Neural cell (in vitro differentiated cells): ENCODE measurements at regions not wholly inside any gene's neighbourhood (a gene's known extent, or its start where the extent isn't known, plus 50 kb on each side); places are given as distances from the start of the nearest gene placed in this dataset.

Experiments used
- CTCF ChIP-seq: fragments of 450-650 bp; IDR thresholded peaks from 2 replicates; pipeline ENCODE4 v1.5.1; 2014; ENCODE audit warnings: antibody characterized with exemption, mild to moderate bottlenecking, moderate library complexity; ENCODE audit not compliant: poor library complexity, severe bottlenecking
- EP300 ChIP-seq: fragments of 450-650 bp; conservative IDR thresholded peaks from 2 replicates; pipeline ENCODE4 v1.6.1; 2014; ENCODE audit warnings: antibody characterized with exemption, mild to moderate bottlenecking, moderate library complexity; ENCODE audit not compliant: poor library complexity, severe bottlenecking
- EZH2 ChIP-seq: fragments of 200-600, 300-800 bp; shearing (Covaris generic), sonication (generic); IDR thresholded peaks from 2 replicates; pipeline ENCODE4 v1.6.1; 2014; ENCODE audit warnings: antibody characterized with exemption, low read length, borderline replicate concordance, mild to moderate bottlenecking; ENCODE audit not compliant: insufficient read depth, poor library complexity, severe bottlenecking
- MXI1 ChIP-seq: fragments of 450-650 bp; conservative IDR thresholded peaks from 2 replicates; pipeline ENCODE4 v1.6.1; 2014; ENCODE audit warnings: antibody characterized with exemption, mild to moderate bottlenecking; ENCODE audit not compliant: poor library complexity, severe bottlenecking
- POLR2AphosphoS5 ChIP-seq: IDR thresholded peaks from 2 replicates; pipeline ENCODE4 v1.6.1; 2012
- REST ChIP-seq: IDR thresholded peaks from 2 replicates; pipeline ENCODE4 v1.6.1; 2012; ENCODE audit warnings: borderline replicate concordance
- SMC3 ChIP-seq: fragments of 450-650 bp; conservative IDR thresholded peaks from 2 replicates; pipeline ENCODE4 v1.6.1; 2014; ENCODE audit warnings: antibody characterized with exemption, mild to moderate bottlenecking, moderate library complexity; ENCODE audit not compliant: poor library complexity
- TAF1 ChIP-seq: IDR thresholded peaks from 2 replicates; pipeline ENCODE4 v1.6.1; 2012; ENCODE audit warnings: low read depth

GRCh38 chr2:18133310-18133709 is 254.8 kb downstream of the KCNS3 start:
- TF ChIP-seq CTCF: no peak
- TF ChIP-seq POLR2AphosphoS5: no peak
- no peak for TF ChIP-seq MXI1
- TF ChIP-seq EP300: no peak
- TF ChIP-seq SMC3: no peak
- TF ChIP-seq EZH2: no peak
- no peak for TF ChIP-seq REST
- no peak for TF ChIP-seq TAF1
